ENCODE measurements at regions not wholly inside any gene's neighbourhood (a gene's known extent, or its start where the extent isn't known, plus 50 kb on each side); places are given as distances from the start of the nearest gene placed in this dataset.

GRCh38 chr14:22384974-22385526 is 204.0 kb downstream of the DAD1 start:
- WGBS, 5 donors: 75 to 90% (median 82%) methylated on average over 2 of the region's 2 CpGs
- Histone ChIP-seq H3K4me1 (peaks cover 0 to 21% (median 14%) of the 10 kb centered on the region in 4 donors), H3K27ac (no peak overlapping the region), H3K27me3 (no peaks in the 10 kb centered on the region), H3K36me3 (no peaks in the 10 kb centered on the region), H3K4me3 (no peak overlapping the region), H3K9me3 (no peaks in the 10 kb centered on the region)
- DNase-seq: no peak
- intact Hi-C loops (cut with DNase I; ENCODE audit: low total_unique reads): no loop called here
- TF ChIP-seq POLR2AphosphoS5 (IDR thresholded peaks at IDR 0.05) (no peak), EP300 (IDR thresholded peaks at IDR 0.05) (no peak), CTCF (IDR thresholded peaks at IDR 0.05) (no peak), POLR2A (IDR thresholded peaks at IDR 0.05) (no peak)

- DNase-seq: no peak
- Histone ChIP-seq H3K4me3 (no peak overlapping the region), H3K36me3 (no peaks in the 10 kb centered on the region), H3K9me3 (no peaks in the 10 kb centered on the region), H3K27me3 (no peaks in the 10 kb centered on the region), H3K27ac (no peak overlapping the region), H3K4me1 (peaks cover 0 to 22% (median 14%) of the 10 kb centered on the region in 4 donors)
- WGBS, 5 donors: 91 to 100% (median 93%) methylated on average over 2 of the region's 2 CpGs
- no peak for TF ChIP-seq POLR2AphosphoS5 (IDR thresholded peaks at IDR 0.05)
- no peak for TF ChIP-seq POLR2A (IDR thresholded peaks at IDR 0.05)
- no peak for TF ChIP-seq CTCF (IDR thresholded peaks at IDR 0.05)
- intact Hi-C loops (cut with DNase I; ENCODE audit: low total_unique reads): no loop called here
These were observed 204.9 kb downstream of the DAD1 start for GRCh38 chr14:22384167-22384549.

DNA sequence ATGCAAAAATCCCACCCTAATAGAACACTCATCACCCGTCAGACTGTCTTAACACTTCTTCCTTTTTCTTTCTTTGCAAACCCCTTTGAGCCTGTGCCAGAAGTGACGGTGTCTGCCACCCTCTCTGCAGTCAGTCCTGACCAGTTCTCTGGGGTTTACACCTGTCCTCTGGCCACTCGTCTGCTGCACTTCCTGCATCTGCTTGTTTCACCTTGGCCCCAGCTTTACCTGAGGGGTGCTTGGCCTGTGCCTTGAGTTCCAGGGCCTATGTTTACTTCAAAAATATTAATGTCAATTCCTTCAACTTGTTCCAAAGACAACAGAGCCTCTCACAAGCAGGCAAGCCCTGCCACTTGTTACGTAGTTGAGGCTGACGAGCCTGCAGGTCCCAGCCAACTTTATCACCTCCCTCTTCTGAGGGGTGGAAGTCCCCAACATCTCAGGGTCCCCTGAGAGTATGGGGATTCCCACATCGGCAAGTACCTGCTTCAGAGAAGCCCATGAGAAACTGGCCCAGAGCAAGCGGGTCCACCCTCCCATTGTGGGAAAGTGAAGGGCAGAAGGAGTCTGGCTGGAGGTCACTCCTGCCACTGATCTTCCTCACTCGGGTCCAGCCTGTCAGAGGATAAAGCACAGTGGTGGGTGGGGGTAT is 205.4 kb downstream of the DAD1 start:
- intact Hi-C loops (cut with DNase I; ENCODE audit: low total_unique reads): no loop called here
- no peaks in the 10 kb centered on the region for H3K27me3 ChIP-seq
- H3K4me1 ChIP-seq: peaks cover 0 to 22% (median 14%) of the 10 kb centered on the region in 4 donors
- 42 to 63% (median 54%) methylated on average over 8 of the region's 8 CpGs for WGBS, 5 donors
- peak in 1 of 2 donors; percentile 34 for DNase-seq
- H3K9me3 ChIP-seq: no peaks in the 10 kb centered on the region
- no peak overlapping the region for H3K27ac ChIP-seq
- no peak for TF ChIP-seq POLR2A (IDR thresholded peaks at IDR 0.05)
- no peak for TF ChIP-seq EP300 (IDR thresholded peaks at IDR 0.05)
- no peak for TF ChIP-seq POLR2AphosphoS5 (IDR thresholded peaks at IDR 0.05)
- TF ChIP-seq CTCF (IDR thresholded peaks at IDR 0.05): no peak
- H3K36me3 ChIP-seq: no peaks in the 10 kb centered on the region
- H3K4me3 ChIP-seq: no peak overlapping the region

DNA sequence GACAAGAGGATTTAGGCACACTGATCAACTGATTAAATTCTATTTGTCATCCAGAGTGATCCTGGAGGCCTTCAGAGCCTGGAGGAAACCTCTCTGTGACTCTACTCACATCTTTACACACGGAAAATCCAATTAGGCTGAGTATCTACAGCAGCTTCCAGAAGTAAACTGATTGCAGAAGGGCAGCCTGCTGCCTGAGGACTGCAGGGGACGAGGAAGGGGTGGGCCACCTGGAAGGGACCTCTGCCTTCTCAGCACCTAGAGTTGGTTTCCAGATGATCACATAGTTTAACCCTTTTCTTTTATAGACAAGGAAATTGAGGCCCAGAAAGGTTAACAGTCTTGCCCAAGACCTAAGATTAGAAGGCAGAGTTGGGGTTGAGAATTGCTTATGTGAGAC is 206.1 kb downstream of the DAD1 start:
- no peaks in the 10 kb centered on the region for H3K27me3 ChIP-seq
- H3K27ac ChIP-seq: no peak overlapping the region
- H3K4me3 ChIP-seq: no peak overlapping the region
- no peak for DNase-seq
- H3K9me3 ChIP-seq: no peaks in the 10 kb centered on the region
- TF ChIP-seq POLR2AphosphoS5 (IDR thresholded peaks at IDR 0.05) (no peak), EP300 (IDR thresholded peaks at IDR 0.05) (no peak), CTCF (IDR thresholded peaks at IDR 0.05) (no peak), POLR2A (IDR thresholded peaks at IDR 0.05) (no peak)
- intact Hi-C loops (cut with DNase I; ENCODE audit: low total_unique reads): no loop called here
- 84 to 94% (median 88%) methylated on average over 2 of the region's 2 CpGs for WGBS, 5 donors
- H3K4me1 ChIP-seq: peaks cover 0 to 22% (median 14%) of the 10 kb centered on the region in 4 donors
- H3K36me3 ChIP-seq: no peaks in the 10 kb centered on the region
